SK-N-SH treated with all-trans-retinoic acid at 6 μM for 48 hours (cell line): ENCODE measurements at regions not wholly inside any gene's neighbourhood (a gene's known extent, or its start where the extent isn't known, plus 50 kb on each side); places are given as distances from the start of the nearest gene placed in this dataset.

Experiments used
- ATAC-seq: fragments of 200-7000 bp; cut with Tn5 transposase; 3 replicates; pipeline ENCODE4 v1.9.1; 2020; ENCODE audit warnings: mild to moderate bottlenecking, moderate library complexity
- ARNTL ChIP-seq: fragments of 450-650 bp; formaldehyde crosslinking; IDR thresholded peaks from 2 replicates; pipeline ENCODE4 v1.5.0; 2020; ENCODE audit warnings: low read depth, mild to moderate bottlenecking, moderate library complexity, borderline replicate concordance
- BACH2 ChIP-seq: fragments of 250-450 bp; sonication (Bioruptor Pico); IDR thresholded peaks from 2 replicates; pipeline ENCODE4 v1.9.0; 2021; ENCODE audit warnings: mild to moderate bottlenecking, borderline replicate concordance
- CREB5 ChIP-seq: fragments of 250-450 bp; sonication (Bioruptor Pico); IDR thresholded peaks from 2 replicates; pipeline ENCODE4 v1.5.1; 2020; ENCODE audit warnings: low read depth, mild to moderate bottlenecking, moderate library complexity
- CSDC2 ChIP-seq: fragments of 250-450 bp; sonication (Bioruptor Pico); IDR thresholded peaks from 2 replicates; pipeline ENCODE4 v1.5.0; 2020; ENCODE audit warnings: mild to moderate bottlenecking, moderate library complexity
- CSRNP3 ChIP-seq: fragments of 250-450 bp; sonication (Bioruptor Pico); IDR thresholded peaks from 2 replicates; pipeline ENCODE4 v1.5.1; 2021; ENCODE audit warnings: mild to moderate bottlenecking, moderate library complexity
- ESRRG ChIP-seq: fragments of 250-450 bp; sonication (Bioruptor Pico); IDR thresholded peaks from 2 replicates; pipeline ENCODE4 v1.6.1; 2021; ENCODE audit warnings: mild to moderate bottlenecking
- GLIS3 ChIP-seq: fragments of 250-450 bp; sonication (Bioruptor Pico); IDR thresholded peaks from 2 replicates; pipeline ENCODE4 v1.5.0; 2020; ENCODE audit warnings: mild to moderate bottlenecking, moderate library complexity
- ISL1 ChIP-seq: fragments of 250-450 bp; sonication (Bioruptor Pico); IDR thresholded peaks from 2 replicates; pipeline ENCODE4 v2.1.2; 2022; ENCODE audit warnings: mild to moderate bottlenecking, moderate library complexity
- OSR1 ChIP-seq: fragments of 250-450 bp; sonication (Bioruptor Pico); IDR thresholded peaks from 2 replicates; pipeline ENCODE4 v1.8.0; 2022; ENCODE audit warnings: moderate library complexity, mild to moderate bottlenecking, inconsistent platforms
- PATZ1 ChIP-seq: fragments of 250-450 bp; sonication (Bioruptor Pico); IDR thresholded peaks from 2 replicates; pipeline ENCODE4 v1.8.0; 2020; ENCODE audit warnings: mild to moderate bottlenecking, moderate library complexity, borderline replicate concordance
- POU6F1 ChIP-seq: fragments of 250-450 bp; sonication (Bioruptor Pico); IDR thresholded peaks from 2 replicates; pipeline ENCODE4 v1.8.0; 2021; ENCODE audit warnings: low read depth, mild to moderate bottlenecking, moderate library complexity, borderline replicate concordance
- PPARA ChIP-seq: fragments of 250-450 bp; sonication (Bioruptor Pico); IDR thresholded peaks from 2 replicates; pipeline ENCODE4 v1.5.0; 2020; ENCODE audit warnings: mild to moderate bottlenecking, borderline replicate concordance
- RARB ChIP-seq: fragments of 250-450 bp; sonication (Bioruptor Pico); IDR thresholded peaks from 2 replicates; pipeline ENCODE4 v1.8.0; 2021; ENCODE audit warnings: mild to moderate bottlenecking, moderate library complexity
- TCF4 ChIP-seq: fragments of 250-450 bp; sonication (Bioruptor Pico); IDR thresholded peaks from 2 replicates; pipeline ENCODE4 v1.8.0; 2021; ENCODE audit warnings: mild to moderate bottlenecking, moderate library complexity, borderline replicate concordance
- TOX ChIP-seq: fragments of 250-450 bp; sonication (Bioruptor Pico); IDR thresholded peaks from 2 replicates; pipeline ENCODE4 v1.8.0; 2021; ENCODE audit warnings: mild to moderate bottlenecking, moderate library complexity, borderline replicate concordance
- TSHZ2 ChIP-seq: fragments of 250-450 bp; sonication (Bioruptor Pico); IDR thresholded peaks from 2 replicates; pipeline ENCODE4 v1.5.0; 2020; ENCODE audit warnings: mild to moderate bottlenecking, moderate library complexity
- ZFP3 ChIP-seq: fragments of 250-450 bp; sonication (Bioruptor Pico); IDR thresholded peaks from 2 replicates; pipeline ENCODE4 v1.5.0; 2020; ENCODE audit warnings: mild to moderate bottlenecking, moderate library complexity
- ZFP30 ChIP-seq: fragments of 450-650 bp; formaldehyde crosslinking; IDR thresholded peaks from 2 replicates; pipeline ENCODE4 v1.5.0; 2022; ENCODE audit warnings: mild to moderate bottlenecking, moderate library complexity
- ZNF565 ChIP-seq: fragments of 450-650 bp; formaldehyde crosslinking; conservative IDR thresholded peaks from 2 replicates; pipeline ENCODE4 v1.5.0; 2020; ENCODE audit warnings: low read depth, mild to moderate bottlenecking, moderate library complexity
- ZNF70 ChIP-seq: fragments of 450-650 bp; formaldehyde crosslinking; IDR thresholded peaks from 2 replicates; pipeline ENCODE4 v1.5.0; 2020; ENCODE audit warnings: mild to moderate bottlenecking, moderate library complexity
- ZNF8 ChIP-seq: fragments of 450-650 bp; formaldehyde crosslinking; IDR thresholded peaks from 2 replicates; pipeline ENCODE4 v1.5.0; 2020; ENCODE audit warnings: mild to moderate bottlenecking, moderate library complexity

- ATAC-seq, result peak; percentile 68
- TF ChIP-seq OSR1 (CRISPR knock-in tag) (no peak), GLIS3 (no peak), RARB (CRISPR knock-in tag) (no peak), PATZ1 (CRISPR knock-in tag) (no peak), ZFP30 (CRISPR knock-in tag) (no peak), CSDC2 (CRISPR knock-in tag) (no peak), TCF4 (CRISPR knock-in tag) (no peak), ZNF8 (CRISPR knock-in tag) (no peak), PPARA (CRISPR knock-in tag) (no peak), ARNTL (CRISPR knock-in tag) (no peak), ISL1 (CRISPR knock-in tag) (no peak), CREB5 (CRISPR knock-in tag) (no peak), ESRRG (CRISPR knock-in tag) (no peak), ZNF70 (CRISPR knock-in tag) (no peak), ZNF565 (CRISPR knock-in tag) (no peak), TSHZ2 (CRISPR knock-in tag) (no peak)
Observed at GRCh38 chr10:31142026-31142425, 110.4 kb upstream of the ZNF438 start.

- no peak for ATAC-seq
- TF ChIP-seq CSRNP3 (CRISPR knock-in tag) (no peak), ZNF565 (CRISPR knock-in tag) (no peak), ZFP3 (CRISPR knock-in tag) (no peak), CREB5 (CRISPR knock-in tag) (no peak), ZNF8 (CRISPR knock-in tag) (no peak), ZNF70 (CRISPR knock-in tag) (no peak)
Observed at GRCh38 chr10:31143331-31143935, 111.8 kb upstream of the ZNF438 start.

- no peak for ATAC-seq
- TF ChIP-seq RARB (CRISPR knock-in tag) (no peak), ZNF70 (CRISPR knock-in tag) (no peak), GLIS3 (no peak), TOX (no peak), PATZ1 (CRISPR knock-in tag) (no peak), BACH2 (CRISPR knock-in tag) (no peak), ZNF565 (CRISPR knock-in tag) (no peak), CSDC2 (CRISPR knock-in tag) (no peak), ESRRG (CRISPR knock-in tag) (no peak), PPARA (CRISPR knock-in tag) (no peak), ISL1 (CRISPR knock-in tag) (no peak), ZFP3 (CRISPR knock-in tag) (no peak), POU6F1 (CRISPR knock-in tag) (no peak), TSHZ2 (CRISPR knock-in tag) (no peak)
Observed at GRCh38 chr10:31145986-31146385, 114.3 kb upstream of the ZNF438 start.
